ENCODE measurements at regions not wholly inside any gene's neighbourhood (a gene's known extent, or its start where the extent isn't known, plus 50 kb on each side); places are given as distances from the start of the nearest gene placed in this dataset.

DNA sequence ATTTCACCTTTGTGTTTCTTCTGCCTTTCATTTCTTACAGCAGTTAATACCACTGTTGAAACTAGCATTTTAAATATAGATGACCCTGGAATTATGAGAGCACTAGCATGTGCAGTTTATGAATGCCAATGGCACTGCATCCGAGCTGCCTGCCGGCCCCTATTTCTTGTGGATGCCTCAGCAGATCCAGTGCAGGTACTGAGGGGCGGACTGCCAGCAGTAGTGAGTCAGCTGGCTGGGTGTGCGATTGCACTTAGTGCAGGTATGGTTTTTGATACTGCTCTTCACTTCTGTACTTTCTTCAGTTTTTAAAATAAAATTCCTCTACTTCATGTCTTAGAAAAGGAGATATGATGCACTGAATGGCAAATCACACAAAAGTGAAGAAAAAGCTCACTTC is 453.0 kb downstream of the DIPK2A start:
- Histone ChIP-seq H3K36me3 (ENCODE audit: insufficient read depth) (no peaks in the 10 kb centered on the region), H3K4me3 (ENCODE audit: low read depth, low read length) (no peak overlapping the region), H3K27ac (ENCODE audit: low read depth) (no peak overlapping the region), H3K4me1 (ENCODE audit: insufficient read depth) (no peaks in the 10 kb centered on the region)
- WGBS = 84% methylated on average over 4 of the region's 4 CpGs
- DNase-seq (ENCODE audit: extremely low spot score) = no peak

- Histone ChIP-seq H3K4me1 (ENCODE audit: insufficient read depth) (no peaks in the 10 kb centered on the region), H3K27ac (ENCODE audit: low read depth) (no peak overlapping the region), H3K4me3 (ENCODE audit: low read depth, low read length) (no peak overlapping the region), H3K36me3 (ENCODE audit: insufficient read depth) (no peaks in the 10 kb centered on the region)
- DNase-seq (ENCODE audit: extremely low spot score) = no peak
Measured at GRCh38 chr3:144426366-144426765, 454.7 kb downstream of the DIPK2A start.

DNA sequence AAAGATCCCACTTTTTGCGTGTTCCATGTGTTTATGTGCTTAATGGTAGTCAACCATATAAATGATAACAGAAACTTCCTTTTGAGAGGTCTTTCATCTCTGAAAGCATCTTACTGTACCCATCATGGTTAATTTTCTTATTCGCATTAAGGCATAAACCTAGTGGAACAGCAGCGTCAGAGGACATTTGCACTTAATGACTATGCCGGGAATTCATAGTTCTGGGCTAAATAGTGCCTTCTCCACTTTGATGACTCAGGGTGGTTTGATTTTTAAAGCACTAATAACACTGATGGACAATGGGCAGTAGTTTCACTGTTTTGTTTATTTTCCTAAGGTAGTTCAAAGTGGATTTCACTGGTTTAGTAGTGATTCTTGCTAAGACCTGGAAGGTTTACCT is 455.3 kb downstream of the DIPK2A start:
- DNase-seq (ENCODE audit: extremely low spot score) = no peak
- no peaks in the 10 kb centered on the region for H3K4me1 ChIP-seq (ENCODE audit: insufficient read depth)
- no peak overlapping the region for H3K27ac ChIP-seq (ENCODE audit: low read depth)
- H3K36me3 ChIP-seq (ENCODE audit: insufficient read depth) = no peaks in the 10 kb centered on the region
- no peak overlapping the region for H3K4me3 ChIP-seq (ENCODE audit: low read depth, low read length)
- WGBS = 95% methylated on average over 4 of the region's 4 CpGs

DNA sequence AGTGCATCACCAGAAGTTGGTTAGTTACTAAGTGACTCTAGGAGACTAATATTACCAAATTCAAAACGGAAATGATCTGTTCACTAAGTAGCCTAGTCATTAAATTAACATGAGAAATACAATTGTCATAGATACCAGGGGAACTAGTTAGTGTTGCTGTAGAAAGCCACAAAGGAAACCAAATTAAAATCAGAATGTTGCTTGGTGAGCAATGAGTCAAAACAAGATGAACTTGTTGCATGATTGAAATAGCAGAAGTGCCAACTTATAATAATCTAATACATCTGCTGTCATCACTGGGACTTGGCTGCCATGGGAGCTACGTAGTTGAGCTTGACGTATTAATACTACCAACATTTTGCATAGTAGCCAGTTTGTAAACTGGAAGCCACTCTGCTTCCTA is 458.1 kb downstream of the DIPK2A start:
- Histone ChIP-seq H3K36me3 (ENCODE audit: insufficient read depth) (no peaks in the 10 kb centered on the region), H3K4me3 (ENCODE audit: low read depth, low read length) (no peak overlapping the region), H3K27ac (ENCODE audit: low read depth) (no peak overlapping the region), H3K4me1 (ENCODE audit: insufficient read depth) (no peaks in the 10 kb centered on the region)
- DNase-seq (ENCODE audit: extremely low spot score) = no peak
- WGBS = 74% methylated on average over 3 of the region's 3 CpGs

- Histone ChIP-seq H3K36me3 (ENCODE audit: insufficient read depth) (no peaks in the 10 kb centered on the region), H3K4me1 (ENCODE audit: insufficient read depth) (no peaks in the 10 kb centered on the region), H3K4me3 (ENCODE audit: low read depth, low read length) (no peak overlapping the region), H3K27ac (ENCODE audit: low read depth) (no peak overlapping the region)
- DNase-seq (ENCODE audit: extremely low spot score) = no peak
Measured at GRCh38 chr3:144431134-144431533, 459.5 kb downstream of the DIPK2A start.

DNA sequence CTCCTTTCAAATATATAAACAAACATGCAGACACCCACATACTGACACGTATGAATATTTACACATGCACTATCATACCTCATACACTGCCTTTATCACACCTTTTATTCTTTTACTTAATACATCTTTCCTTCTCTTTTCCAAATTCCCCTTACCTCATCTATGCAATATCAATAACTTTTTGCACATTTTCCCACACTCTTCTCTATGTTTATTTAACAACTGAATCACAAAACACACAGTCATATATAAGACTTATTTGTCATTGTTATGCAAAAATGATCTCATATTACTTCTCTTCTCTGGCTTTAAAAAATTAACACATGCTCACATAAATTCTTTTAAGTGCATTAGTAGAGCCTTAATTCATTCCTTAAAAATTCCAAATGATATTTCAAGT is 461.4 kb downstream of the DIPK2A start:
- Histone ChIP-seq H3K4me1 (ENCODE audit: insufficient read depth) (no peaks in the 10 kb centered on the region), H3K27ac (ENCODE audit: low read depth) (no peak overlapping the region), H3K4me3 (ENCODE audit: low read depth, low read length) (no peak overlapping the region), H3K36me3 (ENCODE audit: insufficient read depth) (no peaks in the 10 kb centered on the region)
- no peak for DNase-seq (ENCODE audit: extremely low spot score)
- 76% methylated on average over 1 of the region's 1 CpG for WGBS

GRCh38 chr3:144437989-144438388 is 466.4 kb downstream of the DIPK2A start:
- no peaks in the 10 kb centered on the region for H3K4me1 ChIP-seq (ENCODE audit: insufficient read depth)
- DNase-seq (ENCODE audit: extremely low spot score) = no peak
- 86% methylated on average over 3 of the region's 3 CpGs for WGBS
- no peak overlapping the region for H3K27ac ChIP-seq (ENCODE audit: low read depth)
- H3K36me3 ChIP-seq (ENCODE audit: insufficient read depth) = no peaks in the 10 kb centered on the region
- H3K4me3 ChIP-seq (ENCODE audit: low read depth, low read length) = no peak overlapping the region

DNA sequence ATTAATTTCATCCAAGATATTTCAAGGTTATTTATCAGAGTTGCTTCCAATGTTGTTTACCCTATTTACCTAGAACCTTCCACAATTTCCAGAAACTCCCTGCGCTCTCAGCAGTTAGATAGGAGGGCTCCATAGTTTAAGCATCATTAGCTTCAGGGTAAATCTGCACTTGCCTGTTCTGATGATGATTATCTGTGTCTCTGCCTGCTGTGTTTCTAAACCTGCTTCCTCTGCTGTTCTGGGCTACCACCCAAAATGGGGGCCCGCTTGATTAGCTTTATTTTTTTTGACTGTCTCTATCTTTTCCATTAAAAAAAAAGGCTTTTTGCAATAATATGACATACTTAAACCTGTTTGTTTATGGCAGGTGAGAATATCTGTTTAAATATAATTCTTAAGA is 472.4 kb downstream of the DIPK2A start:
- DNase-seq (ENCODE audit: extremely low spot score) = no peak
- 93% methylated on average over 2 of the region's 2 CpGs for WGBS
- no peak overlapping the region for H3K4me3 ChIP-seq (ENCODE audit: low read depth, low read length)
- no peaks in the 10 kb centered on the region for H3K4me1 ChIP-seq (ENCODE audit: insufficient read depth)
- no peak overlapping the region for H3K27ac ChIP-seq (ENCODE audit: low read depth)
- H3K36me3 ChIP-seq (ENCODE audit: insufficient read depth) = no peaks in the 10 kb centered on the region

GRCh38 chr3:144444546-144444945 is 472.9 kb downstream of the DIPK2A start:
- H3K36me3 ChIP-seq (ENCODE audit: insufficient read depth) = no peaks in the 10 kb centered on the region
- H3K27ac ChIP-seq (ENCODE audit: low read depth) = no peak overlapping the region
- H3K4me1 ChIP-seq (ENCODE audit: insufficient read depth) = no peaks in the 10 kb centered on the region
- DNase-seq (ENCODE audit: extremely low spot score) = no peak
- H3K4me3 ChIP-seq (ENCODE audit: low read depth, low read length) = no peak overlapping the region
- WGBS = 88% methylated on average over 4 of the region's 4 CpGs

- Histone ChIP-seq H3K4me3 (ENCODE audit: low read depth, low read length) (no peak overlapping the region), H3K4me1 (ENCODE audit: insufficient read depth) (no peaks in the 10 kb centered on the region), H3K36me3 (ENCODE audit: insufficient read depth) (no peaks in the 10 kb centered on the region), H3K27ac (ENCODE audit: low read depth) (no peak overlapping the region)
- DNase-seq (ENCODE audit: extremely low spot score) = no peak
- 82% methylated on average over 5 of the region's 5 CpGs for WGBS
Measured at GRCh38 chr3:144455841-144456440, 484.3 kb downstream of the DIPK2A start.

DNA sequence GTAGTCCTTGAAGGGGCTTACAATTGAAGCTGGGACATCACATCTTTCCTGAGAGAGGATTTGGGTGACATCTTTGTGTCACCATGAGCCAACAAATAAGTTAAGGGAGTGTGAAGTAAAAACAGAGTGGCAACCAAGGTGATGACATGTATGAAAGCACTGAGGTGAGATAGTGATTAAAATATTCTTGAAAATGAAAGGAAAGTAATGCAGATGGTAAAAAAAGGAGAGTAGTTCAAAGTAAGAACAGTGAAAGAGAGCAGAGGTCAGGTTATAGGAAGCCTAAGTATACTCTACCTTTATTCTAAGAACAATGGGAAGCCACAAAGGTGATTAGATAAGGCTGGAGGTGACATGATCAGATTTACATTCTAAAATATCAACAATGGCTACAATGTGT is 486.1 kb downstream of the DIPK2A start:
- no peaks in the 10 kb centered on the region for H3K4me1 ChIP-seq (ENCODE audit: insufficient read depth)
- no peaks in the 10 kb centered on the region for H3K36me3 ChIP-seq (ENCODE audit: insufficient read depth)
- no peak overlapping the region for H3K4me3 ChIP-seq (ENCODE audit: low read depth, low read length)
- H3K27ac ChIP-seq (ENCODE audit: low read depth) = no peak overlapping the region
- no peak for DNase-seq (ENCODE audit: extremely low spot score)

- H3K36me3 ChIP-seq (ENCODE audit: insufficient read depth) = no peaks in the 10 kb centered on the region
- no peak for DNase-seq (ENCODE audit: extremely low spot score)
- H3K27ac ChIP-seq (ENCODE audit: low read depth) = no peak overlapping the region
- H3K4me1 ChIP-seq (ENCODE audit: insufficient read depth) = no peaks in the 10 kb centered on the region
- 96% methylated on average over 2 of the region's 2 CpGs for WGBS
- no peak overlapping the region for H3K4me3 ChIP-seq (ENCODE audit: low read depth, low read length)
Measured at GRCh38 chr3:144458283-144458682, 486.7 kb downstream of the DIPK2A start.

DNA sequence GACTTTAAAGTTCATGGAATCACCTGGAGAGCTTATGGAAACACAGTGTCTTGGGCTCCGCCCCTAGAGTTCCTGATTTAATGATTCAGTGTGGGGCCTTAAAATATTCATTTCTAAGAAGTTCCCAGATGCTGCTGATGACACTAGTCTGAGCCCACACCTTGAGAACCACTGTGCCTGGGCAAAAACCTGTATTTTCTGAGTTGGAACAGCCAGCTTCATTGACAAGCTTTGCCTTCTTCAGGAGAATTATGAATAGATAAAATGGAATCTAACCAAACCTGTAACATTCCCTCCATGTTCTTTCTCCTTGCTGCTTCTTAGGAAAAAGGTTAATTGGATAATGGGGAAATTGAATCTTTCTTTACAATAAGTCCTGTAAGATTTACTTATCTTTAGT is 490.7 kb downstream of the DIPK2A start:
- H3K4me1 ChIP-seq (ENCODE audit: insufficient read depth) = no peaks in the 10 kb centered on the region
- H3K36me3 ChIP-seq (ENCODE audit: insufficient read depth) = no peaks in the 10 kb centered on the region
- no peak overlapping the region for H3K4me3 ChIP-seq (ENCODE audit: low read depth, low read length)
- 93% methylated on average over 1 of the region's 1 CpG for WGBS
- no peak for DNase-seq (ENCODE audit: extremely low spot score)
- H3K27ac ChIP-seq (ENCODE audit: low read depth) = no peak overlapping the region

DNA sequence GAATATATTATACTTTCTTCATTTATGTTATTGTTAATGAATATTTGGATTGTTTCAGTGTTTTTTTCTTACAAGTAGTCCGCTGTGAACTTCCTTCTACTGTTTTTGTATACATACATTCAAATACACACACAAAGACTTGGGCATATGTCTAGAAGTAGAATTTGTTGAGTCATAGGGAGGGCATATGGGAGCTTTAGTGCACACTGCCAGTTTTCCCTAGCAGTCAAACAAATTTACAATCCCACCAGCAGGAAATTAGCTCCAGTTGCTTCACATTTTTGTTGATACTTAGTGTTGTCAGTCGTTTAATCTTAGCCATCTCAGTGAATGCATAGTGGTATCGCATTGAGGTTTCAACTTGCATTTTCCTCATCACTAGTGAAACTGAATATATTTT is 492.3 kb downstream of the DIPK2A start:
- Histone ChIP-seq H3K4me1 (ENCODE audit: insufficient read depth) (no peaks in the 10 kb centered on the region), H3K4me3 (ENCODE audit: low read depth, low read length) (no peak overlapping the region), H3K36me3 (ENCODE audit: insufficient read depth) (no peaks in the 10 kb centered on the region), H3K27ac (ENCODE audit: low read depth) (no peak overlapping the region)
- WGBS = 85% methylated on average over 3 of the region's 3 CpGs
- no peak for DNase-seq (ENCODE audit: extremely low spot score)

GRCh38 chr3:144466114-144466513 is 494.5 kb downstream of the DIPK2A start:
- no peak for DNase-seq (ENCODE audit: extremely low spot score)
- Histone ChIP-seq H3K4me3 (ENCODE audit: low read depth, low read length) (no peak overlapping the region), H3K4me1 (ENCODE audit: insufficient read depth) (no peaks in the 10 kb centered on the region), H3K36me3 (ENCODE audit: insufficient read depth) (no peaks in the 10 kb centered on the region), H3K27ac (ENCODE audit: low read depth) (no peak overlapping the region)
- 81% methylated on average over 1 of the region's 1 CpG for WGBS

All from urinary bladder (tissue), 3 donors.